ENCODE measurements at regions not wholly inside any gene's neighbourhood (a gene's known extent, or its start where the extent isn't known, plus 50 kb on each side); places are given as distances from the start of the nearest gene placed in this dataset.
"Not testable (repeated sequence)": the region's sequence is repeated elsewhere in the genome, so short reads cannot be mapped to it uniquely, and the experiment has no call there.

GRCh38 chr16:65394281-65394680, 272.4 kb upstream of the CDH11 start:
- DNase-seq: no peak

- no peak for DNase-seq
These were observed 271.1 kb upstream of the CDH11 start for GRCh38 chr16:65392806-65393565.

GRCh38 chr16:65388592-65388991, 266.7 kb upstream of the CDH11 start:
- DNase-seq: no peak

GRCh38 chr16:65386672-65387071, 264.8 kb upstream of the CDH11 start:
- no peak for DNase-seq

- DNase-seq: no peak
These were observed 262.6 kb upstream of the CDH11 start for GRCh38 chr16:65384441-65384840.

- DNase-seq: no peak
These were observed 255.3 kb upstream of the CDH11 start for GRCh38 chr16:65377195-65377594.

- no peak for DNase-seq
These were observed 254.7 kb upstream of the CDH11 start for GRCh38 chr16:65376601-65377000.

- DNase-seq: no peak
These were observed 253.8 kb upstream of the CDH11 start for GRCh38 chr16:65375651-65376050.

GRCh38 chr16:65373097-65373496, 251.2 kb upstream of the CDH11 start:
- DNase-seq: no peak

GRCh38 chr16:65372171-65372570, 250.3 kb upstream of the CDH11 start:
- DNase-seq: no peak

- no peak for DNase-seq
These were observed 244.2 kb upstream of the CDH11 start for GRCh38 chr16:65365732-65366715.

- not testable (repeated sequence) for DNase-seq
These were observed 234.9 kb upstream of the CDH11 start for GRCh38 chr16:65356721-65357120.

- no peak for DNase-seq
These were observed 233.8 kb upstream of the CDH11 start for GRCh38 chr16:65355706-65356105.

- DNase-seq: no peak
These were observed 231.3 kb upstream of the CDH11 start for GRCh38 chr16:65353183-65353582.

GRCh38 chr16:65349626-65350025, 227.8 kb upstream of the CDH11 start:
- DNase-seq: no peak

GRCh38 chr16:65343556-65343955, 221.7 kb upstream of the CDH11 start:
- no peak for DNase-seq

- DNase-seq: no peak
These were observed 220.5 kb upstream of the CDH11 start for GRCh38 chr16:65342231-65342866.

GRCh38 chr16:65339062-65339461, 217.2 kb upstream of the CDH11 start:
- DNase-seq: no peak

- DNase-seq: no peak
These were observed 214.3 kb upstream of the CDH11 start for GRCh38 chr16:65336160-65336559.

- DNase-seq: no peak
These were observed 212.2 kb upstream of the CDH11 start for GRCh38 chr16:65334081-65334480.

- DNase-seq: no peak
These were observed 211.4 kb upstream of the CDH11 start for GRCh38 chr16:65333283-65333682.

GRCh38 chr16:65327346-65327745, 205.5 kb upstream of the CDH11 start:
- no peak for DNase-seq

- peak in 1 of 5 experiments; percentile 50 for DNase-seq
These were observed 201.9 kb upstream of the CDH11 start for GRCh38 chr16:65323655-65324237.
